Forelimb muscle (tissue), 1 donor: ENCODE measurements at regions not wholly inside any gene's neighbourhood (a gene's known extent, or its start where the extent isn't known, plus 50 kb on each side); places are given as distances from the start of the nearest gene placed in this dataset.

Source experiments
- DNase-seq: peaks from one replicate; pipeline ENCODE4 v3.0.0-alpha.2; 2013; ENCODE audit warnings: low read depth

DNA sequence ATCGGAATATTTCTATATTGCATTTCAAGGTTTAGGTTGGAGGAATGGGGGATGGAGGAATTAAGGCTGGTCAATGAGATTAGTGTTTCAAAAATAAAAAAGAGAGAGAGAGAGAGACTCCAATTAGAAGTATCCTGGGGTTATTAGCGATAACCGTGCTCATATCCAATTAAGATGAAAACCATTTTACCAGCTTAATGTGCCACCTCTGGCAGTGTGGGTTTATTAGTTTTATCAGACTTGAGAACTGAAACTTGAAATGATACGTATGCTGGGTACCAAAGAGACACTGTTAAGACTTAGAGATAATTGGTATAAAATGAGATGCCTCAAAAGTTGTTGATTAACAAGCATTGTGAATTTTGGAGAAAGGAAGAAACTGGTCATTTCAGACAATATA, 251.5 kb upstream of the NR2F2 start:
- DNase-seq, result no peak

DNA sequence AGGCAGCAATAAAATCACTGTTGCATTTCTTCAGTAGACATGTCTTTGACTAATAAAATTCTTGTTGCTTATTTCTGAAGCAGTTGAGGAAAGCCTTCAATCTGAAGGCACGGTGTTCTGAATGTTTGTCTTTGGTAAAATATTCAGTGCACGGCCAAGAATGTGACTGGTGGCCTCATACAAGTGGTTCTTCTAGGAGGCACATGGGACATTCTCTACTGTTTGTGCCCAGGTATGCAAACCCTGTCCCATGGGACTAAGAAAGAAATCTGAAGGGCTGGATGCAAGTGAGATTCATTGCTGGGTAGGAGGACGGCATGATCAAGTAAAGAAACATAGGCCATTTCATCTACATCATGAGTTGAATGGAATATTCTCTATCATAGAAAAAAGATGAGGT, 250.6 kb upstream of the NR2F2 start:
- DNase-seq, result no peak

DNA sequence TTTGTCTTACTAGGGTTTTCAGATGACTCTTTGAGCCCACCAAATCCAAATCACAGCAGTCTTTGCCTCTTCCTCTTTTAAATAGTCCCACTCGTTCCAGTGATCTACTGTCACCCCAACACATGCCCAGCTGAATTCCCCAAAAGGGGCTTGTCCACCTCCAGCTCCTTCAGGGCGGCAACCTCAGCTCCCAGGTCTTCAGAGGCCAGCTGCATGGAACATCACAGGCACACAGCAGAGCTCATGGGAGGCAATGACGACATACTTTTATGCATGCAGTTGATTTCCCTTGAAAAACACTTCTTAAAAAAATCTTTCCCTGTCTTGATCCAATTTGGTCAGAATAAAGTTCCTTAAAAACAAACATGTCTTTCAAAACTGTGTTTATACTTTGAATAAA, 244.3 kb upstream of the NR2F2 start:
- DNase-seq, result no peak

- no peak for DNase-seq
These were observed 243.2 kb upstream of the NR2F2 start for GRCh38 chr15:96087180-96087884.

GRCh38 chr15:96088650-96089049, 241.8 kb upstream of the NR2F2 start:
- DNase-seq, result no peak

- DNase-seq, result no peak
These were observed 241.0 kb upstream of the NR2F2 start for GRCh38 chr15:96089405-96090058.

GRCh38 chr15:96092186-96092585, 238.3 kb upstream of the NR2F2 start:
- no peak for DNase-seq

DNA sequence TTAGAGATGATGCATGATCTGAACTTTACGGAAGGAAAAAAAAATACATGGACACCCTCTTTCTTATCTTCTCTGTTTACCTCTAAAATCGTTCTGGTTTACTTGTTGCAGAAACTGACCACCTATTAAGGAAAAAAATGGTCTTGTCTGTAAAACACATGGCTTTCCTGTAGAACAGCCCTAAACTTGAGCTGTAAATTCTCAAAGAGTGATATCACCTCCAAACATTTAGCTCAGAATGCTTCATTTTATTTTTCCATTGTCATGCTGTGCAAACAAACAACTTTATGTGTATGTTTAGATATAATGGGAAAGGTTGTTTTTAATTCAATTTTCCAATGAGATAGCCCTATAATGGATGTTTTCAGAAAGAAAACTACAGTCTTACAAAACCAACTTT, 237.4 kb upstream of the NR2F2 start:
- no peak for DNase-seq

- DNase-seq, result no peak
These were observed 232.8 kb upstream of the NR2F2 start for GRCh38 chr15:96097661-96098060.

DNA sequence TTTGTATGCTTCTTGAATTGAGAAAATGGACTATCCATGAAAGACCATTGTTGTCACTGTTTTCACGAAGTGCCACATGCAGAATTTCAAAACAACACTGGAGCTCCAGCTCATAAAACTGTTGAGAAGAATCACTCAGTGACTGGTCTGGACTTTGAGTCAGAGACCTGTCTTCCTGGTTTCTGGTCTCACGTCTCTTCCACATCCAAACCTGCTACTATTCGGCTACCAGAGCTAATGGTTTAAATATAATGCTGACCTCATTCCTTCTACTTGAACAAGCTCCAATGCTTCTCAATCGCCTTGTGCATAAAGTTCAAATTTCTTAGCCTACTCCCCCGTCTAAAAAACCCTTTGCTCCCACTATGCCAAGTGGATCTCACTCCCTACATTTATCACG, 227.9 kb upstream of the NR2F2 start:
- no peak for DNase-seq

DNA sequence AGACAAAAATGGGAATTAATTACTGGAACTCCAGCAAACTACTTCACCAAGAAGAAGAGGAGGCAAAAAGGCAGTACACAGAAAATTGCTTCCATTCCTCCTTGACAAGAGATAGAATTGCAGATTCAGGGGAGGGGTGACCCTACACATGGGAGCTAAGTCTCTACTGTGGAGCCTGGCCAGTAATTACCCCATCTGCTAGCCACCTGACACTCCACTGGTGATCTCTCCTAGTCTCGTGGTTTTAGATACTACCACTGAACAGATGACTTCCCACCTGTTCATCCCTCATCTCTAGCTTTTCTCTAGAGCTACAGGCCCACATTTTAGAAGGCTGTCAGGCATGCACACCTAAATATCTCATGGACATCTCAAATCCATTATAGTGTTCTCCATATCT, 224.3 kb upstream of the NR2F2 start:
- no peak for DNase-seq

- DNase-seq, result no peak
These were observed 223.9 kb upstream of the NR2F2 start for GRCh38 chr15:96106628-96107027.

GRCh38 chr15:96107916-96108315, 222.6 kb upstream of the NR2F2 start:
- DNase-seq, result no peak

DNA sequence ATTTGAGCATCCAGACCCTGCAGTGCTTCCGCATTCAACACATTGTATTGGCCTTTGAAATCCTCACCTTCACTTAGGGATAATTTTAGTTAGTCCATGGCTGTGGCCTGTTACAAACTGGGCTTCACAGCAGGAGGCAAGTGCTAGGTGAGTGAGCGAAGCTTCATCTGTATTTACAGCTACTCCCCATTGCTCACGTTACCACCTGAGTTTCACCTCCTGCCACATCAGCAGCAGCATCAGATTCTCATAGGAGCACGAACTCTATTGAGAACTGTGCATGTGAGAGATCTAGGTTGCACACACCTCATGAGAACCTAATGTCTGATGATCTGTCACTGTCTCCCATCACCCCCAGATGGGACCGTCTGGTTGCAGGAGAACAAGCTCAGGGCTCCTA, 222.1 kb upstream of the NR2F2 start:
- no peak for DNase-seq

DNA sequence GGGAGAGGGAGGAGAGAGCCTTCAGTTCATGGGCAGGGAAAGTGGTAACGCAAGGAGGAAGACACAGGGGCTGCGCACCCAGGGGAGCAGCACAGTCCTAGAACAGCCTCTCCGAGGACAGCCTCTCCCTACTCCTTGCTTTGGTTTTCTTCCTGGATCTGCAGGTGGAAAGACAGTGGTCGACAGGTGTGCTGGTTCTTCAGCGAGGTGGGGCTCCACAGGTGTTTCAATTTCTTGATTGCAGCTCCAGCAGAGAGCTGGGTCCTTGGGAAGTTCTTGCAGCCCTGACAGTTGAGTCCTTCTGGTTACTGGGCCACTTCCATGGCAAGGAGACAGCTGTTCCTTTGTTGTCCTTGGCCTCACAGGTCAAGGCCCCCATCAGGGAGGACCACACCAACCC, 220.7 kb upstream of the NR2F2 start:
- DNase-seq, result no peak

GRCh38 chr15:96112018-96112417, 218.5 kb upstream of the NR2F2 start:
- no peak for DNase-seq

- no peak for DNase-seq
These were observed 214.9 kb upstream of the NR2F2 start for GRCh38 chr15:96115642-96116041.

GRCh38 chr15:96117270-96117669, 213.2 kb upstream of the NR2F2 start:
- no peak for DNase-seq

- DNase-seq, result no peak
These were observed 210.8 kb upstream of the NR2F2 start for GRCh38 chr15:96119734-96120133.

DNA sequence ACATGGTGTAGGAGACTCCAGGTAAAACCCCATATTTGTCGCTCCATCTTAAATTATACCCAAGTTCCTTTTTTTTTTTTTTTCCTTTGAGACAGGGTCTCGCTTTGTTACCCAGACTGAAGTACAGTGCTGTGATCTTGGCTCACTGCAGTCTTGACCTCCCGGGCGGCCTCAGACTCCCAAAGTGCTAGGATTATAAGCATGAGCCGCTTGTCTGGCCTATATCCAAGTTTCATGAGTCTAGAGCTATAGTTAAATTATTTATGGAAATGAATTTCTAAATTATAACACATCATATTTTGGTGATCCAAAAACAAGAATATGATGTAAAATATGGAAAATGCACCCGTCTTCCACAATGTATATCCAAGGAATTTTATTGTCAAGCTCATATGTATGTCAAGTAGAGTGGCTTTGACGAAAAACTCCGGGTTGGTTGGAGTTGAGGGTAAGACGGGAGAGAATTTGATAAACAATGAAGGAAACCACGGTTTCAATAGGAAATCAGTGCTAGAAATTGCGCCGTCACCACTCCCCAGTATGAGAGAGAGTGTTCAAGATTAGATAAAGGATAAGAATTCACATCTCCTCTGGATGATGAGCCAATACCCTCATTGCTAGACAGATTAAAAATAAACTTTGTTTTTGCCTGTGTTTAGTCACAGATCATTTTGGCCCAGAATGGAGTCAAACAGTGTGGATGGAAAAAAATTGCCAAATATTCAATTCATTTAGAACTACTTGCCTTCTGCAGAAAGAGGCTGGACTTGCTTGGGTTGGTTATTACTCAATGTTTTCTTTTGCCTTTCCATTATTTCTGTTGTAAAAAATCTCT, 209.2 kb upstream of the NR2F2 start:
- DNase-seq, result no peak

GRCh38 chr15:96122077-96123027, 208.1 kb upstream of the NR2F2 start:
- no peak for DNase-seq

DNA sequence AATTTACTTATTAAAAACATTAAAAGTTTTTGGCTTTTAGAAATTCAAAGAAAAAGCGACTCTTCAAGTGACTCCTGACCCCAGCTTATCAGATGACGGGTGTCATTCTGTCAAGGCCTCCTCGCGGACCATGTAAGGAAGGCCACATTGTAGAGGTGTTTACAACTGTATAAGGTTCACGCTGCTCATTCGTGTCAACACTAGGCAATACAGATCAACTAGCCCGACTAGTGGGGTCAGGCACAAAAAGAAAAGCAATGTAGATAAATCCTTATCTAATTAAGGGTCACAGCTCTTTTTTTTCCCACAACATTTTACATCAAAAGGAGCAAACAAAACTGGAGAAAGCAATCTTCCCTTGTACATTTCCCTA, 207.5 kb upstream of the NR2F2 start:
- no peak for DNase-seq
